Astrocyte of the cerebellum (primary cell): ENCODE measurements at regions not wholly inside any gene's neighbourhood (a gene's known extent, or its start where the extent isn't known, plus 50 kb on each side); places are given as distances from the start of the nearest gene placed in this dataset.

ENCODE experiments used
- DNase-seq: peaks from one replicate; pipeline ENCODE4 v3.0.0-alpha.2; 2011; ENCODE audit warnings: low read depth
- H3K4me3 ChIP-seq: 2 replicates; pipeline ENCODE4 v1.5.1; 2011; ENCODE audit warnings: mild to moderate bottlenecking, low read depth, low read length, moderate library complexity
- in situ Hi-C: cut with HindIII; loops from 2 replicates; pipeline ENCODE4 v1.10.0; 2017; ENCODE audit warnings: low sequenced_read_pairs
- TF ChIP-seq, protein P1 (sequence below): IDR thresholded peaks from 2 replicates; pipeline ENCODE4 v1.5.1; 2012; ENCODE audit warnings: low read length, low read depth, moderate library complexity, mild to moderate bottlenecking; ENCODE audit errors: missing control alignments

DNA sequence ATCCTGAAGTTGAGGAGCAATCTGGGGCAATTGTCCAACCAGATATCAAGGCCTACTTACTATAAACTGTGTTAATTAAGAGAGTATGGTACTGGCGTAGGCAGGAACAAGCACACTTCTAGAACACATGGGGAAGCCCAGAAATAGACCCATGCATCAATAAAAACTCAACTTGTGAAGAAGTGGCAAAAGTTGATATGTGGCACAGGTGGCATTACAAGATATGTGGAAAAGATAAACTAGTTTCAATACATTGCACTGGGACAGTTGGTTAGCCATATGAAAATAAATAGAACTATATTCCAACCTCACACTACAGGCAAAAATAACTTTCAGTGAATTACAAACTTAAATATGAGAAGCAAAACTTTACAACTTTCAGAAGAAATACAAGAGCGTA lies 828.7 kb upstream of the LRRN3 start:
- in situ Hi-C loops, result no loop called here
- no peak for DNase-seq
- H3K4me3 ChIP-seq, result no peak overlapping the region
- TF ChIP-seq, protein P1, sequence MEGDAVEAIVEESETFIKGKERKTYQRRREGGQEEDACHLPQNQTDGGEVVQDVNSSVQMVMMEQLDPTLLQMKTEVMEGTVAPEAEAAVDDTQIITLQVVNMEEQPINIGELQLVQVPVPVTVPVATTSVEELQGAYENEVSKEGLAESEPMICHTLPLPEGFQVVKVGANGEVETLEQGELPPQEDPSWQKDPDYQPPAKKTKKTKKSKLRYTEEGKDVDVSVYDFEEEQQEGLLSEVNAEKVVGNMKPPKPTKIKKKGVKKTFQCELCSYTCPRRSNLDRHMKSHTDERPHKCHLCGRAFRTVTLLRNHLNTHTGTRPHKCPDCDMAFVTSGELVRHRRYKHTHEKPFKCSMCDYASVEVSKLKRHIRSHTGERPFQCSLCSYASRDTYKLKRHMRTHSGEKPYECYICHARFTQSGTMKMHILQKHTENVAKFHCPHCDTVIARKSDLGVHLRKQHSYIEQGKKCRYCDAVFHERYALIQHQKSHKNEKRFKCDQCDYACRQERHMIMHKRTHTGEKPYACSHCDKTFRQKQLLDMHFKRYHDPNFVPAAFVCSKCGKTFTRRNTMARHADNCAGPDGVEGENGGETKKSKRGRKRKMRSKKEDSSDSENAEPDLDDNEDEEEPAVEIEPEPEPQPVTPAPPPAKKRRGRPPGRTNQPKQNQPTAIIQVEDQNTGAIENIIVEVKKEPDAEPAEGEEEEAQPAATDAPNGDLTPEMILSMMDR, result no peak

DNA sequence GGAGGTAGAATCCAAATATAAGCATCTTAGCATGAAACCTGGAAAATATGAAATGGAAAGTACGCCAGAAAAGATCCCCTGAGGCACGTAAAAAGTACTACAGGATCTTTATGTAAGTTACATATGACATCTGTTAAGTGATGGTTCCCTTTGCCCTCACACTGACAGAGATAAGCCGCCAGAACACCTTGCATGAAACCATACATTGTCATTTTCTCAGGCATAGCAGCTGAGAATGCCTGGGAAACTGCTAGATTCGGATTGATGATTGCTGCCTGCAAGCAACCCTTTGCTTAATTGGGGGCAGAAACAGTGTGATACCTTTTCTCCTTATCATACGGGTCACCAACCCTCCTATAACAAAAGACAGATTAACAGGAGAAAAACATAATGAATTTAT lies 826.6 kb upstream of the LRRN3 start:
- TF ChIP-seq, protein P1, result no peak
- in situ Hi-C loops, result no loop called here
- no peak for DNase-seq

DNA sequence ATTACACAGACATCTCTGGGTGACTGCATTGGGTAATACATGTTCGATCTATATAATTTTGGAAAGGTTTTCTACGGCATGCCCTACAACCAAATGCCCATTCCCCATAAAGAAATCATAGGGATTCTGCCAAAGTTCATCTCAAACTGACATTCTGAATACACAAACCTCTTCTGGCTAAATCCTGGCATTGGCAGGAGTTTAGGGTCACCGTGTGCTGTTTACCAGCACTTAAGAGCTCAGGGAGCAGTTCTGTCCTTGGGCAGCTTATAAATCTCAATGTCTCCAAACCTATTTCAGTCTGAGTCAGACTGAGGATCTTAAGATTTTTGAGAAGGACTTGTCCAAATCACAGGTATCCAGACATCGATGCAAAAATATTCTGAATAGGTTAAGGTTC lies 809.6 kb upstream of the LRRN3 start:
- DNase-seq, result no peak
- in situ Hi-C loops, result loop anchor here (5.0 kb wide), 1 partner anchor 44 kb away; no protein-coding TSS in a partner anchor
- TF ChIP-seq, protein P1, result no peak
- H3K4me3 ChIP-seq, result no peak overlapping the region

More for the DNA sequence above, 826.6 kb upstream of the LRRN3 start:
- H3K4me3 ChIP-seq, result no peak overlapping the region

DNA sequence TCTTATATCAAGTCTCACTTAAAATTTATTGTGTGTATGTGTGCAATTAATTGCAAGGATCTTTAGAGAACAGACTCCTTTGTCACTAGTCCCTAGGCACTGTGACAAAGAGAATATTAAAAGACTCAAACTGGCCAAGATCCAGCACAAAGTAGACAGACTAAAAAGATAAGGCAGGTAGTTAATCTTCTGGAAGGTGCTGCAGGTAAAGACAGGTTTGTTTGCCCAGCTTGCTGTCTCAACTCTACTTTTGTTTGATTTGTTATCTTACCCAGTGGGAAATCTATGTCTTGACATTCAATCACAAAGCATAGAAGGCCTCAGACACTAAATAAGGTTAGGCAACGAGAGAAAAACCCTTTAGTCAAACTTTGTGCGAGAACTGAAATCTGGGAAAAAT lies 807.9 kb upstream of the LRRN3 start:
- TF ChIP-seq, protein P1, result no peak
- no peak for DNase-seq
- H3K4me3 ChIP-seq, result no peak overlapping the region
- in situ Hi-C loops, result loop anchor here (5.0 kb wide), 1 partner anchor 46 kb away; no protein-coding TSS in a partner anchor

DNA sequence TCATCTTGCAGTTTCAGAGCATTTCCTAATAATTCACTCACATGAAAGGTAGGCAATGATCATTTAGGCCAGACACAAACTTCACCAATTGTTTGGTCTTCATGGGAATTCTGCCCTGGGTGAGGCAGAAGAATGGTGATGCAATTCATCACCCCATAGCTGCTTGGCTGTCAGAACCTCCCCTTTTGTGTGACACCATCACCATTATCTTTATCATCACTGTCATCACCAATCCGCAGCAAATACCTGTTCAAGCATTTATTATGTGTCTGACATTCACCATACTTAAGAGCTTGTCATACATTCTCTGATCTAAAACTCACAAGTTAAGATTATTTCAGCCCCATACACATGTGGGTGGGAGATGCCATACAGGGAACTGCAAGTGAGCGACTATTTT lies 799.5 kb upstream of the LRRN3 start:
- in situ Hi-C loops, result no loop called here

DNA sequence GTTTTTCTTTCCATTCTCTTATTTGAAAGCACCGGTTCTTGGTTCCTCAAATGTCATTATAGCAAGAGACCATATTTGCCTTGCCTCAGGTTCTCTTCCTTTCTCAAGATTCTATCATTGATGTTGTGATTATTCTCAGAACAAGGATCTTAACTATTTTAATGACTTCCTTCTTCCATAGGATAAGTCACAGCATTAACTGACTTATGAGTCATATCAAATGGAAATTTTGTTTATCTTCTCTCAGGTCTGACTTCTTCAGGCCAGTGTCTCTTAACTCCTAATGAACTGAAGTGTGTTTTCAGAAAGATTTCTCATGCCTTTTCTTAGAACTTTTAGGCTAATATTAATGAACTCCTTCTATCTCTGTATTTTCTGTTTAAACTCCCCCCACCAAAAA lies 794.6 kb upstream of the LRRN3 start:
- in situ Hi-C loops, result no loop called here
- TF ChIP-seq, protein P1, result no peak
- no peak overlapping the region for H3K4me3 ChIP-seq
- DNase-seq, result no peak

More for the DNA sequence above, 799.5 kb upstream of the LRRN3 start:
- TF ChIP-seq, protein P1, result no peak
- DNase-seq, result no peak
- no peak overlapping the region for H3K4me3 ChIP-seq

DNA sequence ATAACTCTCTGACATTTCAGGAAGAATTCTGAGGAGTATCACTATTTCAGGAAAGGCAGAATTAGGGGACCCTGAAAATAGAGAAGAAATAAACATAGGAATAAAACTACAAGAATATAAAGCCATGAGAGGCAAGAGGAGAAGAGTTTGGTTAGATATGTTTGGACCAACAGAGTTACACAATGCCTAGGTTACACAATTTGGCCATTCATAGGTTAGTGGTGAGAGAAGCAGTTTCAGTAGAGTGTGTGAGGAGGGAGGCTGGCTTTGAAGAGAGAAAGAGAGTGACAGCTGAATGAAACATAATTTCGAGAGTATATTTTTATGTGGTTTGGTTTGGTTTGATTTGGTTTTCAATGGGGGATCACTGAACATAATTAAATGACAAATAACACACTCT lies 783.2 kb upstream of the LRRN3 start:
- no peak for DNase-seq
- in situ Hi-C loops, result no loop called here
- TF ChIP-seq, protein P1, result no peak
- H3K4me3 ChIP-seq, result no peak overlapping the region
